Activated naive CD4-positive, alpha-beta T cell treated with anti-CD3 and anti-CD28 coated beads for 36 hours (primary cell): ENCODE measurements at regions not wholly inside any gene's neighbourhood (a gene's known extent, or its start where the extent isn't known, plus 50 kb on each side); places are given as distances from the start of the nearest gene placed in this dataset.

Experiments used
- CTCF ChIA-PET: fragments of 350-600 bp; sonication (Branson Sonifier 250); formaldehyde crosslinking; loops from one replicate; lab custom pipeline; 2021; ENCODE audit warnings: antibody characterized with exemption; lab: Charles Lee
- DNase-seq: peaks from one replicate; pipeline ENCODE4 v3.0.0-alpha.2; 2020
- H3K27ac Mint-ChIP-seq: one replicate; pipeline ENCODE4 v1.8.0; 2021; ENCODE audit warnings: mild to moderate bottlenecking, mixed read lengths
- H3K27me3 Mint-ChIP-seq: one replicate; pipeline ENCODE4 v1.8.0; 2021; ENCODE audit warnings: low read depth, mixed read lengths
- H3K36me3 Mint-ChIP-seq: one replicate; pipeline ENCODE4 v1.8.0; 2021; ENCODE audit warnings: low read depth, mixed read lengths
- H3K4me1 Mint-ChIP-seq: one replicate; pipeline ENCODE4 v1.8.0; 2021; ENCODE audit warnings: low read depth, mixed read lengths
- H3K4me3 Mint-ChIP-seq: one replicate; pipeline ENCODE4 v1.8.0; 2021; ENCODE audit warnings: mild to moderate bottlenecking, moderate library complexity, mixed read lengths
- H3K9me3 Mint-ChIP-seq: one replicate; pipeline ENCODE4 v1.8.0; 2021; ENCODE audit warnings: mixed read lengths
- intact Hi-C: fragments of 100-400 bp; cut with micrococcal nuclease; formaldehyde crosslinking; loops from one replicate; pipeline ENCODE4 v1.15.1; 2023

DNA sequence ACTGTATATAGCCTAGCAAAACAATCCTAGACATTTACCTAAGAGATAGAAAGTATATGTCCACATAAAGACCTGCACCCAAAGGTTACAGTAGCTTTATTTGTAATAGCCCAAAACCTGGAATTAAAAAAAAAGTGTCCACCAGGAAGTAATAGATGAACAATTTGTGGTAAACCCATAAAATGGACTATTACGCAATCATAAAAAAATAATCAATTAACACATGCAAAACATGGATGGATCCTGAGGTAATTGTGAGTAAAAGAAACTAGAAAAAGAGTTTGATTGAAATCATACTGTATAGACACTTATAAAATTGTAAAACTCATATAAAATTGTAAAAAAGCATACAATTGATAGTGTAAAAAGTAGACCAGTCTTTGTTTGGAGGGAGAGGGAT is 673.0 kb upstream of the ZNF804A start:
- Mint-ChIP-seq H3K27me3 (no peaks in the 10 kb centered on the region), H3K9me3 (peaks cover 2% of the 10 kb centered on the region), H3K4me3 (no peak overlapping the region), H3K27ac (no peak overlapping the region), H3K4me1 (no peaks in the 10 kb centered on the region), H3K36me3 (no peaks in the 10 kb centered on the region)
- intact Hi-C loops: no loop called here
- CTCF ChIA-PET: no interaction called here
- no peak for DNase-seq

DNA sequence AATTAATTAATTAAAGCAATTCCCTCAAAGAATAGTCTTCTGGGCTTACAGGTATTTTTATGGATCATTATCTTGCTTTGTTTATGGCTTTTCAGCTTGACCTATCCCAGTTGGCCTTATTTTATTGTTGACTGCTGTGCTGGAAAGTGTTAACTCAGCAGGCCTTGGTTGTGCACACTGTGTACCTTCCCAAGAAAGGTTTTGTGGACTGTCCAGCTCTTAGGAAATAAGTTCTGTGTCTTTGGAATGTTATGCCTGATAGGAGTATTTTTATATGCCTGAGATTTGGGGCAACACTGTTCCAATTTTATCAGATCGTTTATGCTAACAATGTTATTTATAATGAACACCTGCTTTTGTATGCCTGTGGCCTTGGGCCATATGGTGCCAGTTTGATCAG is 671.9 kb upstream of the ZNF804A start:
- no peak overlapping the region for H3K27ac Mint-ChIP-seq
- no peak for DNase-seq
- CTCF ChIA-PET: no interaction called here
- no peaks in the 10 kb centered on the region for H3K27me3 Mint-ChIP-seq
- H3K4me1 Mint-ChIP-seq: no peaks in the 10 kb centered on the region
- H3K4me3 Mint-ChIP-seq: no peak overlapping the region
- H3K9me3 Mint-ChIP-seq: peaks cover 2% of the 10 kb centered on the region
- intact Hi-C loops: no loop called here
- H3K36me3 Mint-ChIP-seq: no peaks in the 10 kb centered on the region

DNA sequence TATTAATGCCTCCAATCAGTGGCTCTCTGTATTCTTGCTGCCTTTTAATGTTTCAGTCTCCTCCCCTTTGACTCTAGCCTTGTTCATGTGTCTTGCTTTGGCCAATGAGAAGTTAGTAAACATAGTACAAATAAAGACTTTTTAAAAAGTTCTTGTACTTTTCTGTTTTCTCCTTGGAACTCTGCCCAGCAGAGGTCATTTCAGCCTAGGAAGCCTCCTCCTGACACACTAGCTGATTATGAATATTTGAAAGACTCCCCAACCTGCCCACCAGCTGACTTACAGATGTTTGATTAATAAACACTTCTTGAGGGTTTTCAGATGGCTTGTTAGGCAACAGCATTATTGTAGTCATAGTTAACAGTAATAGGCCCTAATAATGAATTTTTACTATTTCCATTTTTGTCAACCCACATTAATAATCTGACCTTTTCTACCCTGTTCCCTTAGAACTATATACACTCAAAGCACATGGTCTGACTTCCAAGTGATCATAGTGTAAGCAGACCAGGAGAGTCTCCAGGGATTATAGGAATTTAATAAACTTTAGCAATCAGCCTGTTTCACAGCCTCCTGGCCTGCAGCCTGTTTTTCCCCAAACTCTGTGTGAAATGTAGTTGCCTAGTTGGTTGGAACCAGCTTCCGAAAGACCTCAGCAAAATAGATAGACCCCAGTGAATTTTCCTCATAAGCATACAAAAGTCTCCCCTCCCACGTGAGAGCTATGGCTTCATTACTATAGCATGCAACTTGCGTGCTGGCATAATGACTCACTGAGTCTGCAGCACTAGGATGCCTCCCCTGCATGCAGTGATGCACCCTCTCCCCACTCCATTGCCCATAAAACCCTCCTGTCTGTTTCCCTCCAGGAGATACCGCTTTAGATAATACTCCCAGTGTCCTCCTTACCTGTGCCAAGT is 670.7 kb upstream of the ZNF804A start:
- CTCF ChIA-PET: no interaction called here
- no peak for DNase-seq
- Mint-ChIP-seq H3K27me3 (no peaks in the 10 kb centered on the region), H3K9me3 (peaks cover 2% of the 10 kb centered on the region), H3K4me3 (no peak overlapping the region), H3K4me1 (no peaks in the 10 kb centered on the region), H3K36me3 (no peaks in the 10 kb centered on the region), H3K27ac (no peak overlapping the region)
- intact Hi-C loops: no loop called here

DNA sequence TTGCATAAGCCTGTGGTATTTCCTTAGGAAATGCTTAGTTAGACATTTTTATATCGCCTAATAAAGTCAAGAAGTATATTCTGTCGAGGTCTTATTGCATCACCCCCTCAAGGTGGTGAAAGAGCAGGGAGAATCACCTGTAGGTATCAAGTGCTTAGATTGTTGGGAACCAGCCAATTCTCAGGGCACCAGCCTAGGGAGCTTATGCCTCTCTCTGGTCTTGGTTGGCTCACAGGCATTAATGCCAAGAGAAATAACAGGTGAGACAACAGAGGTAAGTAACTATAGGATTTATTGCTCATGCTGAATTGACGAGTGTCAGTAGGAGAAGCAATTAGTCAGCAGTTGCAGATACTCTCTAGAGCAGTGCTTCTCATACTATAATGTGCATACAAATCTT is 663.3 kb upstream of the ZNF804A start:
- H3K36me3 Mint-ChIP-seq: no peaks in the 10 kb centered on the region

DNA sequence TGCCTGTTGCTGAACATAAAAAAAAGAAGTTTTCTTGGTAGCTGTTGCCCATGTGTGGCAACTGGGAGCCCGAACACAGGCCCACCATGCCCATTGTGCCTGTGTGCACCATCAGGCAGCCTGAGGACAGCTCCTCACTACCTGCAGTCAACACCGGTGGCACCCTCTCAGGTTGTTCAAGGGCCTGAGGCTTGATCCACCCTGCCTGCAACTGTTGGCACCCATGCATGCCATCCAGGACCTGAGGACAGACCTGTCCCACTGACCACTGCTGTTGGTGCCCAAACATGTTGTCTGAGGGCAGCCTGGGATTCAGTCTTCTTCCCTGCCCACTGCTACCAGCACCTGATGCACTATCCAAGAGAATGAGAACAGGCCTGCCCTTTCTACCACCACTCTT is 661.1 kb upstream of the ZNF804A start:
- no peak overlapping the region for H3K27ac Mint-ChIP-seq
- intact Hi-C loops: no loop called here
- no peaks in the 10 kb centered on the region for H3K36me3 Mint-ChIP-seq
- peaks cover 15% of the 10 kb centered on the region for H3K9me3 Mint-ChIP-seq
- H3K27me3 Mint-ChIP-seq: no peaks in the 10 kb centered on the region
- CTCF ChIA-PET: no interaction called here
- DNase-seq: no peak
- H3K4me1 Mint-ChIP-seq: no peaks in the 10 kb centered on the region
- H3K4me3 Mint-ChIP-seq: no peak overlapping the region

More for the DNA sequence above, 663.3 kb upstream of the ZNF804A start:
- no peaks in the 10 kb centered on the region for H3K27me3 Mint-ChIP-seq
- intact Hi-C loops: no loop called here
- H3K4me1 Mint-ChIP-seq: no peaks in the 10 kb centered on the region
- no peak overlapping the region for H3K27ac Mint-ChIP-seq
- no peak overlapping the region for H3K4me3 Mint-ChIP-seq
- H3K9me3 Mint-ChIP-seq: peaks cover 15% of the 10 kb centered on the region
- DNase-seq: no peak
- CTCF ChIA-PET: no interaction called here

DNA sequence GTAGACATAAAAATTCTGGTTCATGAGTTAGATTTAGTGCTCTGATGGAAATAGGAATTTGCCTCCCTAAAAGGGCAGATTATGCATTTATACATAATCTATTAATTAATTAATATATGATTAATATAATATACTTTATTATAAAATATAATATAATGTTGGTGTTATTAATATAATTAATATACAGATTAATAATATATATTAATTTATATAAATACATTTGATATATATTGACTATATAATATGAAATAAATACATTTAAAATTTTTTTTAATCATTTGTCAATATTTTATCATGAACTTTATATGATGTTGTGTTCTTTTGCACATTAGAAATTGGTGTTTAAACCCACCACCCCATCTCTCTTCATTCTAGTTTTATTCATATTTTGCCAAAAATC is 652.1 kb upstream of the ZNF804A start:
- CTCF ChIA-PET: no interaction called here
- H3K9me3 Mint-ChIP-seq: peaks cover 2% of the 10 kb centered on the region
- intact Hi-C loops: no loop called here
- no peak overlapping the region for H3K4me3 Mint-ChIP-seq
- no peaks in the 10 kb centered on the region for H3K4me1 Mint-ChIP-seq
- no peak overlapping the region for H3K27ac Mint-ChIP-seq
- no peak for DNase-seq
- no peaks in the 10 kb centered on the region for H3K36me3 Mint-ChIP-seq
- no peaks in the 10 kb centered on the region for H3K27me3 Mint-ChIP-seq

DNA sequence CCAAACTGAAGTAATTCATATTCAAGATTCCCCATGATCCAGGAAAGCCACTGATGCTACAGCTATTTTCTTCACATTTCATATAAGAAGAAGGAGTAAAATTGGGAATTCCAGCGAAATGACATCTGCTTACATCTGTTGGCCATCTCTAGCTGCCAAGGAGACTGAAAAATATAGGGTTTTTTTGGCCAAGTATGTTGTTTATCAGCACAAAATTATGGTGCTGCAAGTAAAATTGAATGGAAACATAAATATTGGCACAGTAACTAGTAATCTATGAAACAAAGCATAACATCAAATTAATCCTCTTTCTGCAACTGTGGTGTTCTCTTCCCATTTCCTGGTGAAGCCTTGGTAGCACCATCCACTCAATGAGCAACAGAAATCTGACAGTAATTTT is 649.5 kb upstream of the ZNF804A start:
- Mint-ChIP-seq H3K27ac (no peak overlapping the region), H3K9me3 (peaks cover 2% of the 10 kb centered on the region), H3K4me3 (no peak overlapping the region), H3K4me1 (no peaks in the 10 kb centered on the region), H3K27me3 (no peaks in the 10 kb centered on the region), H3K36me3 (no peaks in the 10 kb centered on the region)
- CTCF ChIA-PET: no interaction called here
- DNase-seq: no peak
- intact Hi-C loops: no loop called here

DNA sequence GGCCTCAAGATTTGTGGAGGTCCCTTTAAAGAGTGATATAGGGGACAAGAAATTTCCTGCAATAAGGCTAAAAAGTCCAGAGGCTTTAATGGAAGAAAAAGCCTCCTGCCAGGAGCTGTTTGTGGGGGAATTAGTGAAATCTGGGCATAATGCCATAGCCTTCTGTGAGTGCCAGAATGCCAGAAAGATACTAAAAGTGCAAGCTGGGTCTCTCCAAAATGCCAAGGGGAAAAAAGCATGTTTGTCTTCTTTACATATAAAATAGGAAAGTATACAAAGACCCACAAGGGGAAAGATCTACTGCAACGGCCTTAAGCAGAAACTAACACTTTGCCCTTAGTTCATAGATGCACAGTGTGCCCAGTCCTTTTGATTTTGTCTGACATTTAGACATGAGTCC is 647.7 kb upstream of the ZNF804A start:
- H3K27me3 Mint-ChIP-seq: no peaks in the 10 kb centered on the region
- H3K36me3 Mint-ChIP-seq: no peaks in the 10 kb centered on the region
- H3K4me1 Mint-ChIP-seq: no peaks in the 10 kb centered on the region
- H3K27ac Mint-ChIP-seq: no peak overlapping the region
- no peak overlapping the region for H3K4me3 Mint-ChIP-seq
- no peak for DNase-seq
- CTCF ChIA-PET: no interaction called here
- intact Hi-C loops: no loop called here
- peaks cover 2% of the 10 kb centered on the region for H3K9me3 Mint-ChIP-seq

DNA sequence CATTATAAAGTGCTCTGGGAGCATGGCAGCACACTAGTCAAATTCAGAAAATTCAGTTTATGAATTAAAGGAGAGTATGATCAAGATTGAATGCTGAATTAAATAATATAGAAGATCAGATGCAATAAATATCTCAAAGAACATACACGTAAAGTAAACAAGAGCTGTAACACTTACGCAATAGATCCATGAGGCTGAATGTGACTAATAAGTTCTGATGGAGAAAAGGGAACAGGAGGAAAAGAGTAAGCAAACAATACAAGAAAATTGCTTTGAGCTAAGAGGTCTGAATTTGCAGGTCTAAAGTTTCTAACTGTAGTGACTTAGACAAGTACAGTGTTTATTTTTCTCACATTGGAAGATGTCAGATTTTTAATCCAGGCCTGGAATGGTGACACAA is 646.7 kb upstream of the ZNF804A start:
- no peak overlapping the region for H3K4me3 Mint-ChIP-seq
- no peaks in the 10 kb centered on the region for H3K4me1 Mint-ChIP-seq
- CTCF ChIA-PET: no interaction called here
- no peak for DNase-seq
- no peaks in the 10 kb centered on the region for H3K27me3 Mint-ChIP-seq
- no peak overlapping the region for H3K27ac Mint-ChIP-seq
- H3K9me3 Mint-ChIP-seq: peaks cover 2% of the 10 kb centered on the region
- no peaks in the 10 kb centered on the region for H3K36me3 Mint-ChIP-seq
- intact Hi-C loops: no loop called here

DNA sequence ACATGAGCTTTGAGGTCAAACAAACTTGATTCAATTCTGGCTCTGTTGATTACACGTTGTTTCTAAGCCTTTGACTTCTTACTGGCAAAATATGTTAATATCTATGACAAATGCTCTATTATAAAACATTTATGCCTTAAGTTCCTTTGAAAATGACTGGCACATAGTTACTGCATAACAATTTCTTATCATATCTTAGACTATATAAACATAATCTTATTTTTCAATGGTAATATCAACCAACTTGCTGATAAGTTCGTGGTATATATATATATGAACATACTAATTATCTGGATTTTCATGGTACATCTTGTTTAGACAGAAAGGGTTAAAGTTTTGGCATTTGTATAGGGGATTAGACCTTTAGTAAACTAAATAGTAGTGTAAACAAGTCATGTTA is 645.6 kb upstream of the ZNF804A start:
- CTCF ChIA-PET: interaction anchor here (1.2 kb wide), 1 partner anchor 34 kb away, joined by 3 read pairs; no protein-coding TSS in a partner anchor
- DNase-seq: no peak
- H3K36me3 Mint-ChIP-seq: no peaks in the 10 kb centered on the region
- no peak overlapping the region for H3K27ac Mint-ChIP-seq
- H3K9me3 Mint-ChIP-seq: peaks cover 2% of the 10 kb centered on the region
- H3K4me1 Mint-ChIP-seq: no peaks in the 10 kb centered on the region
- H3K4me3 Mint-ChIP-seq: no peak overlapping the region
- H3K27me3 Mint-ChIP-seq: no peaks in the 10 kb centered on the region
- intact Hi-C loops: no loop called here

DNA sequence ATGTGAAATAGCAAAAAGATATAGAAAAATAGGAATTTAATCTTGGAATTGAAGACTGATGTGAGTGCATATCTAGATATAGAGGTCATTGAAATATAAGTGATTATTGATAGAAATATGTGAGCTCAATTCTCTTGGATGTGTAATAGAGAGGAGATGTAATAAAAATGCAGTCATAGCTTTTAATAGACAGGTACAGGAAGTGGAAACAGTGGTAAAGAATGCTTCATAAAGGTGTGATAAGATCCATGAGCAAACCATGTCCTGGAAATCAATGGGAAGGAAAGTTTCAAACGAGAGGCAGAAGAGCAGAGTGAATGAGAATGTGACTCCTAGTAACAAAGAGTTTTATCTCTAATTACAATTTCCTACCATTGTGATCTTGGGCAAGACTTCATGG is 634.7 kb upstream of the ZNF804A start:
- H3K27me3 Mint-ChIP-seq: no peaks in the 10 kb centered on the region
- H3K27ac Mint-ChIP-seq: no peak overlapping the region
- H3K4me3 Mint-ChIP-seq: no peak overlapping the region
- CTCF ChIA-PET: no interaction called here
- intact Hi-C loops: no loop called here
- no peaks in the 10 kb centered on the region for H3K36me3 Mint-ChIP-seq
- no peaks in the 10 kb centered on the region for H3K4me1 Mint-ChIP-seq
- no peak for DNase-seq
- H3K9me3 Mint-ChIP-seq: peaks cover 5% of the 10 kb centered on the region

DNA sequence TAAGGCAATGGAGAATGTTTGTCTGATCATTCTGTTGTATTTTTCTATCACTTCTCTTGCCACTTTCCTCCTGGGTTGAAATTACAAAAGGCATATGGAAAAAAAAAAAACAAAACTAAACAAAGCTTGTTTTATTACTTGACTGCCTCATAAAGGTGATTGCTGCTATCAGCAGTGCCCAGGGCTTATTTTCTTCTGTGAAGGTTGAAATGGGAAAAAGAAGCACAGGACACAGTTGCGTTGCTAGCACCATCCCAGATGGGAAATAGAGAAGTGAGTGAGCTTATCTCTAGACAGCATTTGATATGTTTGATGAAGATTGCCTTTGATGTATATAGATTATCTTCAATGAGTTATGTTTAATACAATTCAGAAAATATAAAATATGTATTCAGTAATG is 633.8 kb upstream of the ZNF804A start:
- H3K4me1 Mint-ChIP-seq: no peaks in the 10 kb centered on the region
- H3K27me3 Mint-ChIP-seq: no peaks in the 10 kb centered on the region
- H3K36me3 Mint-ChIP-seq: no peaks in the 10 kb centered on the region
- H3K4me3 Mint-ChIP-seq: no peak overlapping the region
- no peak overlapping the region for H3K27ac Mint-ChIP-seq
- no peak for DNase-seq
- CTCF ChIA-PET: no interaction called here
- H3K9me3 Mint-ChIP-seq: peaks cover 5% of the 10 kb centered on the region
- intact Hi-C loops: no loop called here

DNA sequence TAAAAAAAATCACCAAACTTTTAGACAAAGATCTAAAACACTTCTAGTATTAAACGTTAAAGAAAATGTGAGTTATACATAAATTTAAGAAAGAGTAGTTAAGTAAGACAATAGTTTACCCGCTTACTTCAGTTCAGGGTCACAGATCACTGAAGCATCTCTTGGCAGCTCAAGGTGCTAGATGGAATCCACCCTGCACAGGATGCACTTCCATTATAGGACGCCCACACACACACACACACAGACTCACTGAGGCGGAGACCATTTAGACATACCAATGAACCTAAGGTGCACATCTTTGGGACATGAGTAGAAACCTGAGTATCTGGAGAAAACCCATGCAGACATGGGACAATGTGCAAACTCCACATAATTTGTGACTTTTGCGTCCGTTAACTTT is 630.6 kb upstream of the ZNF804A start:
- Mint-ChIP-seq H3K9me3 (peaks cover 9% of the 10 kb centered on the region), H3K4me3 (no peak overlapping the region), H3K27me3 (no peaks in the 10 kb centered on the region), H3K36me3 (no peaks in the 10 kb centered on the region), H3K4me1 (no peaks in the 10 kb centered on the region), H3K27ac (no peak overlapping the region)
- intact Hi-C loops: no loop called here
- CTCF ChIA-PET: no interaction called here
- DNase-seq: no peak
